CD4-positive, alpha-beta memory T cell (primary cell): ENCODE measurements at regions not wholly inside any gene's neighbourhood (a gene's known extent, or its start where the extent isn't known, plus 50 kb on each side); places are given as distances from the start of the nearest gene placed in this dataset.
"Not testable (repeated sequence)": the region's sequence is repeated elsewhere in the genome, so short reads cannot be mapped to it uniquely, and the experiment has no call there.

Experiments
- CTCF ChIA-PET: fragments of 350-600 bp; sonication (Branson Sonifier 250); formaldehyde crosslinking; loops from one replicate; lab custom pipeline; 2021; ENCODE audit warnings: inconsistent platforms; ENCODE audit not compliant: partially characterized antibody; lab: Charles Lee
- POLR2A ChIA-PET: fragments of 350-600 bp; sonication (Branson Sonifier 250); formaldehyde crosslinking; loops from one replicate; lab custom pipeline; 2021; ENCODE audit not compliant: partially characterized antibody; lab: Charles Lee
- DNase-seq, 5 donors: peaks; one replicate each; pipeline versions ENCODE4 v3.0.0 to v3.0.0-alpha.2; 2020 to 2022; ENCODE audit warnings: mixed read lengths in 1 of 5
- H3K27ac ChIP-seq: one replicate; pipeline ENCODE4 v1.7.0; 2013; ENCODE audit warnings: low read depth, low read length
- H3K27me3 ChIP-seq: 2 replicates; pipeline ENCODE4 v1.7.0; 2013; ENCODE audit warnings: mild to moderate bottlenecking, low read length, moderate library complexity; ENCODE audit not compliant: insufficient read depth
- H3K36me3 ChIP-seq: 2 replicates; pipeline ENCODE4 v1.7.0; 2013; ENCODE audit warnings: mild to moderate bottlenecking, low read length, moderate library complexity; ENCODE audit not compliant: insufficient read depth
- H3K4me1 ChIP-seq: 2 replicates; pipeline ENCODE4 v1.7.0; 2013; ENCODE audit warnings: mild to moderate bottlenecking, low read length, moderate library complexity; ENCODE audit not compliant: insufficient read depth
- H3K4me3 ChIP-seq, 2 donors: one replicate each; pipeline ENCODE4 v1.7.0; 2013; ENCODE audit warnings: low read length in 2 of 2, mild to moderate bottlenecking in 1 of 2
- H3K9me3 ChIP-seq, 2 donors: one replicate each; pipeline ENCODE4 v1.7.0; 2013; ENCODE audit warnings: low read length in 2 of 2, control low read depth in 1 of 2; ENCODE audit not compliant: control insufficient read depth in 1 of 2
- H3K27ac Mint-ChIP-seq, 7 donors: one replicate each; pipeline ENCODE4 v1.8.0; 2020 to 2021; ENCODE audit warnings: mixed read lengths in 7 of 7, mild to moderate bottlenecking in 6 of 7, inconsistent platforms in 3 of 7, moderate library complexity in 3 of 7
- H3K27me3 Mint-ChIP-seq, 2 donors: one replicate each; pipeline ENCODE4 v1.8.0; 2020 to 2021; ENCODE audit warnings: mixed read lengths in 2 of 2
- H3K36me3 Mint-ChIP-seq, 2 donors: one replicate each; pipeline ENCODE4 v1.8.0; 2020 to 2021; ENCODE audit warnings: mixed read lengths in 2 of 2, inconsistent platforms in 1 of 2, mild to moderate bottlenecking in 1 of 2
- H3K4me1 Mint-ChIP-seq, 4 donors: one replicate each; pipeline ENCODE4 v1.8.0; 2020 to 2021; ENCODE audit warnings: mixed read lengths in 4 of 4, mild to moderate bottlenecking in 1 of 4
- H3K4me3 Mint-ChIP-seq, 8 donors: one replicate each; pipeline ENCODE4 v1.8.0; 2020 to 2021; ENCODE audit warnings: mixed read lengths in 8 of 8, mild to moderate bottlenecking in 7 of 8, moderate library complexity in 6 of 8, inconsistent platforms in 3 of 8
- H3K9me3 Mint-ChIP-seq, 8 donors: one replicate each; pipeline ENCODE4 v1.8.0; 2020 to 2021; ENCODE audit warnings: mixed read lengths in 8 of 8, mild to moderate bottlenecking in 5 of 8, inconsistent platforms in 3 of 8, moderate library complexity in 1 of 8
- intact Hi-C: fragments of 100-400 bp; cut with micrococcal nuclease; formaldehyde crosslinking; loops from one replicate; pipeline ENCODE4 v1.15.1; 2023

GRCh38 chr5:174916924-174917323 is 192.5 kb downstream of the MSX2 start:
- CTCF ChIA-PET = interaction anchor here (0.5 to 2.0 kb wide), 2 partner anchors 19 to 736 kb away, joined by 3 to 5 read pairs; no protein-coding TSS in a partner anchor
- intact Hi-C loops = not testable (repeated sequence)

GRCh38 chr5:174916227-174916626 is 191.8 kb downstream of the MSX2 start:
- Histone ChIP-seq H3K4me1 (no peaks in the 10 kb centered on the region), H3K27ac (no peak overlapping the region), H3K36me3 (no peaks in the 10 kb centered on the region), H3K27me3 (no peaks in the 10 kb centered on the region), H3K4me3 (no peak overlapping the region), H3K9me3 (no peaks in the 10 kb centered on the region)
- Mint-ChIP-seq H3K9me3 (no peaks in the 10 kb centered on the region), H3K36me3 (no peaks in the 10 kb centered on the region), H3K4me1 (peaks cover 0 to 4% (median 2%) of the 10 kb centered on the region in 4 donors), H3K4me3 (no peak overlapping the region), H3K27ac (no peak overlapping the region), H3K27me3 (peaks cover 11 to 21% of the 10 kb centered on the region in 2 donors)
- intact Hi-C loops = no loop called here
- DNase-seq = no peak
- ChIA-PET POLR2A (no interaction called here), CTCF (interaction anchor here (2.0 kb wide), 1 partner anchor 20 kb away, joined by 5 read pairs; no protein-coding TSS in a partner anchor)

More at GRCh38 chr5:174916924-174917323, 192.5 kb downstream of the MSX2 start:
- H3K36me3 Mint-ChIP-seq, H3K4me3 ChIP-seq, H3K27ac Mint-ChIP-seq, H3K4me1 Mint-ChIP-seq, H3K27me3 ChIP-seq, H3K9me3 ChIP-seq, POLR2A ChIA-PET, H3K4me1 ChIP-seq, H3K27ac ChIP-seq, H3K4me3 Mint-ChIP-seq, H3K9me3 Mint-ChIP-seq, H3K36me3 ChIP-seq, DNase-seq: not testable (repeated sequence)
- peaks cover 8 to 18% of the 10 kb centered on the region in 2 donors for H3K27me3 Mint-ChIP-seq

GRCh38 chr5:174911118-174911517 is 186.7 kb downstream of the MSX2 start:
- no peak overlapping the region for H3K27ac Mint-ChIP-seq
- peaks cover 15 to 17% of the 10 kb centered on the region in 2 donors for H3K27me3 Mint-ChIP-seq
- Histone ChIP-seq H3K4me1 (no peaks in the 10 kb centered on the region), H3K27me3 (no peaks in the 10 kb centered on the region), H3K27ac (no peak overlapping the region), H3K4me3 (no peak overlapping the region), H3K36me3 (no peaks in the 10 kb centered on the region), H3K9me3 (no peaks in the 10 kb centered on the region)
- no peak for DNase-seq
- CTCF ChIA-PET = interaction anchor here (0.8 to 2.4 kb wide), 4 partner anchors 9 to 56 kb away, joined by 3 to 9 read pairs (median 6); no protein-coding TSS in a partner anchor
- H3K36me3 Mint-ChIP-seq = no peaks in the 10 kb centered on the region
- H3K4me3 Mint-ChIP-seq = no peak overlapping the region
- peaks cover 0 to 3% (median 0%) of the 10 kb centered on the region in 8 donors for H3K9me3 Mint-ChIP-seq
- POLR2A ChIA-PET = no interaction called here
- peaks cover 0 to 5% (median 2%) of the 10 kb centered on the region in 4 donors for H3K4me1 Mint-ChIP-seq
- intact Hi-C loops = no loop called here

- no peak overlapping the region for H3K27ac Mint-ChIP-seq
Measured at GRCh38 chr5:174910245-174910737, 185.9 kb downstream of the MSX2 start.

GRCh38 chr5:174903172-174903732 is 178.9 kb downstream of the MSX2 start:
- H3K27me3 Mint-ChIP-seq = peaks cover 18 to 24% of the 10 kb centered on the region in 2 donors
- intact Hi-C loops = no loop called here

More at GRCh38 chr5:174910245-174910737, 185.9 kb downstream of the MSX2 start:
- H3K27ac ChIP-seq = no peak overlapping the region
- no peaks in the 10 kb centered on the region for H3K36me3 Mint-ChIP-seq
- H3K4me1 Mint-ChIP-seq = peaks cover 0 to 5% (median 2%) of the 10 kb centered on the region in 4 donors
- peak overlapping the region in 3 of 8 donors; percentile 3 to 22 (median 4) for H3K4me3 Mint-ChIP-seq
- intact Hi-C loops = no loop called here
- H3K36me3 ChIP-seq = no peaks in the 10 kb centered on the region
- no peaks in the 10 kb centered on the region for H3K9me3 ChIP-seq
- peaks cover 19 to 20% of the 10 kb centered on the region in 2 donors for H3K27me3 Mint-ChIP-seq
- H3K27me3 ChIP-seq = no peaks in the 10 kb centered on the region
- H3K4me3 ChIP-seq = no peak overlapping the region
- no peaks in the 10 kb centered on the region for H3K4me1 ChIP-seq
- CTCF ChIA-PET = interaction anchor here (0.8 to 2.4 kb wide), 5 partner anchors 8 to 57 kb away, joined by 3 to 9 read pairs (median 5); no protein-coding TSS in a partner anchor
- POLR2A ChIA-PET = interaction anchor here (0.6 kb wide), 1 partner anchor 399 kb away, joined by 4 read pairs; no protein-coding TSS in a partner anchor
- DNase-seq = peak in 4 of 5 donors; percentile 8 to 27 (median 24)
- H3K9me3 Mint-ChIP-seq = peaks cover 0 to 8% (median 1%) of the 10 kb centered on the region in 8 donors

GRCh38 chr5:174901336-174901735 is 177.0 kb downstream of the MSX2 start:
- H3K36me3 ChIP-seq = no peaks in the 10 kb centered on the region
- Mint-ChIP-seq H3K9me3 (peaks cover 0 to 11% (median 4%) of the 10 kb centered on the region in 8 donors), H3K4me1 (no peaks in the 10 kb centered on the region), H3K27me3 (peaks cover 13 to 19% of the 10 kb centered on the region in 2 donors), H3K27ac (no peak overlapping the region), H3K36me3 (no peaks in the 10 kb centered on the region), H3K4me3 (no peak overlapping the region)
- CTCF ChIA-PET = interaction anchor here (1.0 to 1.3 kb wide), 2 partner anchors 9 to 36 kb away, joined by 3 read pairs; no protein-coding TSS in a partner anchor
- intact Hi-C loops = no loop called here
- no peak overlapping the region for H3K4me3 ChIP-seq
- H3K27ac ChIP-seq = no peak overlapping the region
- POLR2A ChIA-PET = no interaction called here
- H3K4me1 ChIP-seq = no peaks in the 10 kb centered on the region
- DNase-seq = no peak
- H3K27me3 ChIP-seq = no peaks in the 10 kb centered on the region
- H3K9me3 ChIP-seq = no peaks in the 10 kb centered on the region

More at GRCh38 chr5:174903172-174903732, 178.9 kb downstream of the MSX2 start:
- DNase-seq = no peak
- peaks cover 0 to 11% (median 4%) of the 10 kb centered on the region in 8 donors for H3K9me3 Mint-ChIP-seq
- Histone ChIP-seq H3K4me1 (no peaks in the 10 kb centered on the region), H3K27ac (no peak overlapping the region), H3K4me3 (no peak overlapping the region), H3K36me3 (no peaks in the 10 kb centered on the region), H3K27me3 (no peaks in the 10 kb centered on the region), H3K9me3 (no peaks in the 10 kb centered on the region)
- no peaks in the 10 kb centered on the region for H3K36me3 Mint-ChIP-seq
- no peak overlapping the region for H3K27ac Mint-ChIP-seq
- POLR2A ChIA-PET = no interaction called here
- peaks cover 0 to under 1% (median 0%) of the 10 kb centered on the region in 4 donors for H3K4me1 Mint-ChIP-seq
- CTCF ChIA-PET = no interaction called here
- no peak overlapping the region for H3K4me3 Mint-ChIP-seq

- Histone ChIP-seq H3K27ac (no peak overlapping the region), H3K36me3 (no peaks in the 10 kb centered on the region), H3K4me1 (no peaks in the 10 kb centered on the region), H3K27me3 (no peaks in the 10 kb centered on the region), H3K4me3 (no peak overlapping the region), H3K9me3 (no peaks in the 10 kb centered on the region)
- no peak for DNase-seq
- Mint-ChIP-seq H3K4me3 (no peak overlapping the region), H3K9me3 (peaks cover 0 to 7% (median 2%) of the 10 kb centered on the region in 8 donors), H3K36me3 (no peaks in the 10 kb centered on the region), H3K27me3 (peaks cover 5 to 15% of the 10 kb centered on the region in 2 donors), H3K4me1 (no peaks in the 10 kb centered on the region), H3K27ac (no peak overlapping the region)
- CTCF ChIA-PET = interaction anchor here (1.3 to 2.7 kb wide), 2 partner anchors 10 to 37 kb away, joined by 3 to 9 read pairs; no protein-coding TSS in a partner anchor
- intact Hi-C loops = no loop called here
- POLR2A ChIA-PET = no interaction called here
Measured at GRCh38 chr5:174900240-174900865, 176.0 kb downstream of the MSX2 start.
